ENCODE measurements at regions not wholly inside any gene's neighbourhood (a gene's known extent, or its start where the extent isn't known, plus 50 kb on each side); places are given as distances from the start of the nearest gene placed in this dataset.

- TF ChIP-seq CTCF (IDR thresholded peaks at IDR 0.05): no peak
- TF ChIP-seq POLR2A (IDR thresholded peaks at IDR 0.05): no peak
These were observed 384.6 kb downstream of the SLC16A7 start for GRCh38 chr12:59980476-59980875.

All from right lobe of liver (tissue), 4 donors.